HuH-7.5 (cell line): ENCODE measurements at regions not wholly inside any gene's neighbourhood (a gene's known extent, or its start where the extent isn't known, plus 50 kb on each side); places are given as distances from the start of the nearest gene placed in this dataset.
"Not testable (repeated sequence)": the region's sequence is repeated elsewhere in the genome, so short reads cannot be mapped to it uniquely, and the experiment has no call there.

Experiments used
- DNase-seq: peaks from one replicate; pipeline ENCODE4 v3.0.0; 2011; ENCODE audit warnings: low spot score

- DNase-seq: not testable (repeated sequence)
Measured at GRCh38 chr6:119726912-119727311, 377.4 kb upstream of the MAN1A1 start.

- no peak for DNase-seq
Measured at GRCh38 chr6:119726086-119726485, 376.5 kb upstream of the MAN1A1 start.

GRCh38 chr6:119720160-119720559 is 370.6 kb upstream of the MAN1A1 start:
- DNase-seq: no peak

- DNase-seq: no peak
Measured at GRCh38 chr6:119717942-119718341, 368.4 kb upstream of the MAN1A1 start.

- DNase-seq: no peak
Measured at GRCh38 chr6:119716668-119717270, 367.2 kb upstream of the MAN1A1 start.

- no peak for DNase-seq
Measured at GRCh38 chr6:119713903-119714302, 364.3 kb upstream of the MAN1A1 start.

- no peak for DNase-seq
Measured at GRCh38 chr6:119686644-119687043, 337.1 kb upstream of the MAN1A1 start.

- no peak for DNase-seq
Measured at GRCh38 chr6:119686240-119686639, 336.7 kb upstream of the MAN1A1 start.

- DNase-seq: no peak
Measured at GRCh38 chr6:119683671-119684070, 334.1 kb upstream of the MAN1A1 start.

- DNase-seq: no peak
Measured at GRCh38 chr6:119683031-119683430, 333.5 kb upstream of the MAN1A1 start.

GRCh38 chr6:119678961-119679360 is 329.4 kb upstream of the MAN1A1 start:
- DNase-seq: no peak

- DNase-seq: no peak
Measured at GRCh38 chr6:119677384-119677783, 327.8 kb upstream of the MAN1A1 start.

- no peak for DNase-seq
Measured at GRCh38 chr6:119676961-119677360, 327.4 kb upstream of the MAN1A1 start.

- DNase-seq: no peak
Measured at GRCh38 chr6:119676230-119676629, 326.7 kb upstream of the MAN1A1 start.

- DNase-seq: no peak
Measured at GRCh38 chr6:119673741-119674140, 324.2 kb upstream of the MAN1A1 start.

- no peak for DNase-seq
Measured at GRCh38 chr6:119672725-119673124, 323.2 kb upstream of the MAN1A1 start.

GRCh38 chr6:119671105-119671504 is 321.5 kb upstream of the MAN1A1 start:
- DNase-seq: no peak

GRCh38 chr6:119669221-119669620 is 319.7 kb upstream of the MAN1A1 start:
- no peak for DNase-seq

- DNase-seq: not testable (repeated sequence)
Measured at GRCh38 chr6:119665432-119665831, 315.9 kb upstream of the MAN1A1 start.

- DNase-seq: no peak
Measured at GRCh38 chr6:119661628-119662027, 312.1 kb upstream of the MAN1A1 start.

- no peak for DNase-seq
Measured at GRCh38 chr6:119661078-119661477, 311.5 kb upstream of the MAN1A1 start.

- no peak for DNase-seq
Measured at GRCh38 chr6:119658917-119659316, 309.4 kb upstream of the MAN1A1 start.

GRCh38 chr6:119655124-119655523 is 305.6 kb upstream of the MAN1A1 start:
- no peak for DNase-seq

- DNase-seq: no peak
Measured at GRCh38 chr6:119653329-119653728, 303.8 kb upstream of the MAN1A1 start.

- DNase-seq: no peak
Measured at GRCh38 chr6:119649531-119649930, 300.0 kb upstream of the MAN1A1 start.
